ENCODE measurements at regions not wholly inside any gene's neighbourhood (a gene's known extent, or its start where the extent isn't known, plus 50 kb on each side); places are given as distances from the start of the nearest gene placed in this dataset.
"Not testable (repeated sequence)": the region's sequence is repeated elsewhere in the genome, so short reads cannot be mapped to it uniquely, and the experiment has no call there.

DNA sequence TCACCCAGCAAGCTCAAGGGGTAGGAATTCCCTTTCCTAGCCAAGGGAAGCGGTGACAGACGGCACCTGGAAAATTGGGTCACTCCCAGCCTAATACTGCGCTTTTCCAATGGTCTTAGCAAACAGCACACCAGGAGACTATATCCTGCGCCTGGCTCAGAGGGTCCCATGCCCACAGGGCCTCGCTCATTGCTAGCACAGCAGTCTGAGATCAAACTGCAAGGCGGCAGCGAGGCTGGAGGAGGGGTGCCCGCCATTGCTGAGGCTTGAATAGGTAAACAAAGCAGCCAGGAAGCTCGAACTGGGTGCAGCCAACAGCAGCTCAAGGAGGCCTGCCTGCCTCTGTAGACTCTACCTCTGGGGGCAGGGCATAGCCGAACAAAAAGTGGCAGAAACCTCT lies 500.4 kb upstream of the ANO3 start:
- not testable (repeated sequence) for TF ChIP-seq EZH2phosphoT487 (IDR thresholded peaks at IDR 0.05; ENCODE audit: unreplicated experiment); POLR2AphosphoS5 (IDR thresholded peaks at IDR 0.05; ENCODE audit: low read depth); EZH2 (IDR thresholded peaks at IDR 0.05; ENCODE audit: low read depth, unreplicated experiment); CREB1 (CRISPR knock-in tag; IDR thresholded peaks at IDR 0.05; ENCODE audit: low read depth)
- TF ChIP-seq, protein P1, sequence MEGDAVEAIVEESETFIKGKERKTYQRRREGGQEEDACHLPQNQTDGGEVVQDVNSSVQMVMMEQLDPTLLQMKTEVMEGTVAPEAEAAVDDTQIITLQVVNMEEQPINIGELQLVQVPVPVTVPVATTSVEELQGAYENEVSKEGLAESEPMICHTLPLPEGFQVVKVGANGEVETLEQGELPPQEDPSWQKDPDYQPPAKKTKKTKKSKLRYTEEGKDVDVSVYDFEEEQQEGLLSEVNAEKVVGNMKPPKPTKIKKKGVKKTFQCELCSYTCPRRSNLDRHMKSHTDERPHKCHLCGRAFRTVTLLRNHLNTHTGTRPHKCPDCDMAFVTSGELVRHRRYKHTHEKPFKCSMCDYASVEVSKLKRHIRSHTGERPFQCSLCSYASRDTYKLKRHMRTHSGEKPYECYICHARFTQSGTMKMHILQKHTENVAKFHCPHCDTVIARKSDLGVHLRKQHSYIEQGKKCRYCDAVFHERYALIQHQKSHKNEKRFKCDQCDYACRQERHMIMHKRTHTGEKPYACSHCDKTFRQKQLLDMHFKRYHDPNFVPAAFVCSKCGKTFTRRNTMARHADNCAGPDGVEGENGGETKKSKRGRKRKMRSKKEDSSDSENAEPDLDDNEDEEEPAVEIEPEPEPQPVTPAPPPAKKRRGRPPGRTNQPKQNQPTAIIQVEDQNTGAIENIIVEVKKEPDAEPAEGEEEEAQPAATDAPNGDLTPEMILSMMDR (conservative IDR thresholded peaks at IDR 0.05; ENCODE audit: low read depth in 2 of 2), result not testable (repeated sequence)
- TF ChIP-seq, protein P2, sequence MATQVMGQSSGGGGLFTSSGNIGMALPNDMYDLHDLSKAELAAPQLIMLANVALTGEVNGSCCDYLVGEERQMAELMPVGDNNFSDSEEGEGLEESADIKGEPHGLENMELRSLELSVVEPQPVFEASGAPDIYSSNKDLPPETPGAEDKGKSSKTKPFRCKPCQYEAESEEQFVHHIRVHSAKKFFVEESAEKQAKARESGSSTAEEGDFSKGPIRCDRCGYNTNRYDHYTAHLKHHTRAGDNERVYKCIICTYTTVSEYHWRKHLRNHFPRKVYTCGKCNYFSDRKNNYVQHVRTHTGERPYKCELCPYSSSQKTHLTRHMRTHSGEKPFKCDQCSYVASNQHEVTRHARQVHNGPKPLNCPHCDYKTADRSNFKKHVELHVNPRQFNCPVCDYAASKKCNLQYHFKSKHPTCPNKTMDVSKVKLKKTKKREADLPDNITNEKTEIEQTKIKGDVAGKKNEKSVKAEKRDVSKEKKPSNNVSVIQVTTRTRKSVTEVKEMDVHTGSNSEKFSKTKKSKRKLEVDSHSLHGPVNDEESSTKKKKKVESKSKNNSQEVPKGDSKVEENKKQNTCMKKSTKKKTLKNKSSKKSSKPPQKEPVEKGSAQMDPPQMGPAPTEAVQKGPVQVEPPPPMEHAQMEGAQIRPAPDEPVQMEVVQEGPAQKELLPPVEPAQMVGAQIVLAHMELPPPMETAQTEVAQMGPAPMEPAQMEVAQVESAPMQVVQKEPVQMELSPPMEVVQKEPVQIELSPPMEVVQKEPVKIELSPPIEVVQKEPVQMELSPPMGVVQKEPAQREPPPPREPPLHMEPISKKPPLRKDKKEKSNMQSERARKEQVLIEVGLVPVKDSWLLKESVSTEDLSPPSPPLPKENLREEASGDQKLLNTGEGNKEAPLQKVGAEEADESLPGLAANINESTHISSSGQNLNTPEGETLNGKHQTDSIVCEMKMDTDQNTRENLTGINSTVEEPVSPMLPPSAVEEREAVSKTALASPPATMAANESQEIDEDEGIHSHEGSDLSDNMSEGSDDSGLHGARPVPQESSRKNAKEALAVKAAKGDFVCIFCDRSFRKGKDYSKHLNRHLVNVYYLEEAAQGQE (IDR thresholded peaks at IDR 0.05; ENCODE audit: unreplicated experiment), result not testable (repeated sequence)
- TF ChIP-seq, protein P3, sequence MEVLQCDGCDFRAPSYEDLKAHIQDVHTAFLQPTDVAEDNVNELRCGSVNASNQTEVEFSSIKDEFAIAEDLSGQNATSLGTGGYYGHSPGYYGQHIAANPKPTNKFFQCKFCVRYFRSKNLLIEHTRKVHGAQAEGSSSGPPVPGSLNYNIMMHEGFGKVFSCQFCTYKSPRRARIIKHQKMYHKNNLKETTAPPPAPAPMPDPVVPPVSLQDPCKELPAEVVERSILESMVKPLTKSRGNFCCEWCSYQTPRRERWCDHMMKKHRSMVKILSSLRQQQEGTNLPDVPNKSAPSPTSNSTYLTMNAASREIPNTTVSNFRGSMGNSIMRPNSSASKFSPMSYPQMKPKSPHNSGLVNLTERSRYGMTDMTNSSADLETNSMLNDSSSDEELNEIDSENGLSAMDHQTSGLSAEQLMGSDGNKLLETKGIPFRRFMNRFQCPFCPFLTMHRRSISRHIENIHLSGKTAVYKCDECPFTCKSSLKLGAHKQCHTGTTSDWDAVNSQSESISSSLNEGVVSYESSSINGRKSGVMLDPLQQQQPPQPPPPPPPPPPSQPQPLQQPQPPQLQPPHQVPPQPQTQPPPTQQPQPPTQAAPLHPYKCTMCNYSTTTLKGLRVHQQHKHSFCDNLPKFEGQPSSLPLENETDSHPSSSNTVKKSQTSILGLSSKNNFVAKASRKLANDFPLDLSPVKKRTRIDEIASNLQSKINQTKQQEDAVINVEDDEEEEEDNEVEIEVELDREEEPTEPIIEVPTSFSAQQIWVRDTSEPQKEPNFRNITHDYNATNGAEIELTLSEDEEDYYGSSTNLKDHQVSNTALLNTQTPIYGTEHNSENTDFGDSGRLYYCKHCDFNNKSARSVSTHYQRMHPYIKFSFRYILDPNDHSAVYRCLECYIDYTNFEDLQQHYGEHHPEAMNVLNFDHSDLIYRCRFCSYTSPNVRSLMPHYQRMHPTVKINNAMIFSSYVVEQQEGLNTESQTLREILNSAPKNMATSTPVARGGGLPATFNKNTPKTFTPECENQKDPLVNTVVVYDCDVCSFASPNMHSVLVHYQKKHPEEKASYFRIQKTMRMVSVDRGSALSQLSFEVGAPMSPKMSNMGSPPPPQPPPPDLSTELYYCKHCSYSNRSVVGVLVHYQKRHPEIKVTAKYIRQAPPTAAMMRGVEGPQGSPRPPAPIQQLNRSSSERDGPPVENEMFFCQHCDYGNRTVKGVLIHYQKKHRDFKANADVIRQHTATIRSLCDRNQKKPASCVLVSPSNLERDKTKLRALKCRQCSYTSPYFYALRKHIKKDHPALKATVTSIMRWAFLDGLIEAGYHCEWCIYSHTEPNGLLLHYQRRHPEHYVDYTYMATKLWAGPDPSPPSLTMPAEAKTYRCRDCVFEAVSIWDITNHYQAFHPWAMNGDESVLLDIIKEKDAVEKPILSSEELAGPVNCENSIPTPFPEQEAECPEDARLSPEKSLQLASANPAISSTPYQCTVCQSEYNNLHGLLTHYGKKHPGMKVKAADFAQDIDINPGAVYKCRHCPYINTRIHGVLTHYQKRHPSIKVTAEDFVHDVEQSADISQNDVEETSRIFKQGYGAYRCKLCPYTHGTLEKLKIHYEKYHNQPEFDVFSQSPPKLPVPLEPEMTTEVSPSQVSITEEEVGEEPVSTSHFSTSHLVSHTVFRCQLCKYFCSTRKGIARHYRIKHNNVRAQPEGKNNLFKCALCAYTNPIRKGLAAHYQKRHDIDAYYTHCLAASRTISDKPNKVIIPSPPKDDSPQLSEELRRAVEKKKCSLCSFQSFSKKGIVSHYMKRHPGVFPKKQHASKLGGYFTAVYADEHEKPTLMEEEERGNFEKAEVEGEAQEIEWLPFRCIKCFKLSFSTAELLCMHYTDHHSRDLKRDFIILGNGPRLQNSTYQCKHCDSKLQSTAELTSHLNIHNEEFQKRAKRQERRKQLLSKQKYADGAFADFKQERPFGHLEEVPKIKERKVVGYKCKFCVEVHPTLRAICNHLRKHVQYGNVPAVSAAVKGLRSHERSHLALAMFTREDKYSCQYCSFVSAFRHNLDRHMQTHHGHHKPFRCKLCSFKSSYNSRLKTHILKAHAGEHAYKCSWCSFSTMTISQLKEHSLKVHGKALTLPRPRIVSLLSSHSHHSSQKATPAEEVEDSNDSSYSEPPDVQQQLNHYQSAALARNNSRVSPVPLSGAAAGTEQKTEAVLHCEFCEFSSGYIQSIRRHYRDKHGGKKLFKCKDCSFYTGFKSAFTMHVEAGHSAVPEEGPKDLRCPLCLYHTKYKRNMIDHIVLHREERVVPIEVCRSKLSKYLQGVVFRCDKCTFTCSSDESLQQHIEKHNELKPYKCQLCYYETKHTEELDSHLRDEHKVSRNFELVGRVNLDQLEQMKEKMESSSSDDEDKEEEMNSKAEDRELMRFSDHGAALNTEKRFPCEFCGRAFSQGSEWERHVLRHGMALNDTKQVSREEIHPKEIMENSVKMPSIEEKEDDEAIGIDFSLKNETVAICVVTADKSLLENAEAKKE (CRISPR knock-in tag; IDR thresholded peaks at IDR 0.05), result not testable (repeated sequence)

All from GM23338 (cell line).